Coronary artery (tissue), 2 donors: ENCODE measurements at regions not wholly inside any gene's neighbourhood (a gene's known extent, or its start where the extent isn't known, plus 50 kb on each side); places are given as distances from the start of the nearest gene placed in this dataset.
"Not testable (repeated sequence)": the region's sequence is repeated elsewhere in the genome, so short reads cannot be mapped to it uniquely, and the experiment has no call there.

ENCODE experiments used
- DNase-seq: peaks from one replicate; pipeline ENCODE4 v3.0.0-alpha.2; 2017; ENCODE audit warnings: low spot score
- H3K27ac ChIP-seq, 2 donors: fragments of 200-600 bp; sonication (generic); one replicate each; pipeline ENCODE4 v1.5.1; 2016 to 2019
- H3K4me3 ChIP-seq: fragments of 200-600 bp; sonication (generic); 2 replicates; pipeline ENCODE4 v1.5.1; 2016; ENCODE audit warnings: mild to moderate bottlenecking, moderate library complexity
- CTCF ChIP-seq: fragments of 200-600 bp; sonication (generic); IDR thresholded peaks from one replicate; pipeline ENCODE4 v1.5.1; 2019; ENCODE audit warnings: antibody characterized with exemption

GRCh38 chr7:145848691-145849090, 267.9 kb upstream of the CNTNAP2 start:
- no peak overlapping the region for H3K27ac ChIP-seq
- TF ChIP-seq CTCF: no peak
- no peak for DNase-seq
- no peak overlapping the region for H3K4me3 ChIP-seq

- DNase-seq: no peak
- no peak overlapping the region for H3K4me3 ChIP-seq
- H3K27ac ChIP-seq: no peak overlapping the region
- TF ChIP-seq CTCF: no peak
Observed at GRCh38 chr7:145845345-145845744, 271.3 kb upstream of the CNTNAP2 start.

GRCh38 chr7:145839814-145840213, 276.8 kb upstream of the CNTNAP2 start:
- no peak for DNase-seq
- no peak for TF ChIP-seq CTCF
- no peak overlapping the region for H3K4me3 ChIP-seq
- H3K27ac ChIP-seq: no peak overlapping the region

- no peak for DNase-seq
- TF ChIP-seq CTCF: no peak
- Histone ChIP-seq H3K27ac (no peak overlapping the region), H3K4me3 (no peak overlapping the region)
Observed at GRCh38 chr7:145831616-145832206, 284.9 kb upstream of the CNTNAP2 start.

- DNase-seq: no peak
- TF ChIP-seq CTCF: no peak
- H3K27ac ChIP-seq: no peak overlapping the region
- H3K4me3 ChIP-seq: no peak overlapping the region
Observed at GRCh38 chr7:145817687-145818086, 298.9 kb upstream of the CNTNAP2 start.

- Histone ChIP-seq H3K27ac (no peak overlapping the region), H3K4me3 (no peak overlapping the region)
- DNase-seq: no peak
- TF ChIP-seq CTCF: no peak
Observed at GRCh38 chr7:145812218-145812617, 304.4 kb upstream of the CNTNAP2 start.

- not testable (repeated sequence) for H3K27ac ChIP-seq, H3K4me3 ChIP-seq, DNase-seq
Observed at GRCh38 chr7:145805496-145805895, 311.1 kb upstream of the CNTNAP2 start.

- Histone ChIP-seq H3K27ac (no peak overlapping the region), H3K4me3 (no peak overlapping the region)
- DNase-seq: no peak
- no peak for TF ChIP-seq CTCF
Observed at GRCh38 chr7:145797507-145797906, 319.1 kb upstream of the CNTNAP2 start.
